ENCODE measurements at regions not wholly inside any gene's neighbourhood (a gene's known extent, or its start where the extent isn't known, plus 50 kb on each side); places are given as distances from the start of the nearest gene placed in this dataset.

DNA sequence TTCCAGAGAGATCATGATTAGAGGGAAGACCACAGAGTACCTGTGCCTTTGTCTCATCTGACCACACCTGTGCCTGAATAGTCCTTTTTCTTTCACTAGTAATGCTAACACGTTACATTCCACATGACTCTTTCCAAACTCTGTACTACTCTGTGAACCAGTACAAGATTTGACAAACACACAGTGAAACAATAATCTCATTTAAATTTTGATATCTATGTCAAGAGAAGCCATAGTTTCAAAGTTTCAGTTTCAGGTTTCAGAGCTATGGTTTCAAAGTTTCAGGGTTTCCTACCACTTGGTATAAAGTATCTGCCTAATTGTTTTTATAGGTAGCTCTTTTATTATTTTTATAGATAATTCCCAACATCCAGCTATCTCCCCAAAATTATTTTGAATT is 62.0 kb upstream of the PHACTR2 start:
- no peak overlapping the region for H3K4me3 ChIP-seq (ENCODE audit: low read depth, poor library complexity, severe bottlenecking)
- no peak for TF ChIP-seq CTCF (IDR thresholded peaks at IDR 0.05)
- TF ChIP-seq POLR2A (IDR thresholded peaks at IDR 0.05): no peak
- no peak for DNase-seq (ENCODE audit: low spot score in 2 of 2)
- intact Hi-C loops (cut with DNase I; ENCODE audit: low total_unique reads): no loop called here
- 88 to 90% methylated on average over 1 of the region's 1 CpG for WGBS, 2 donors

- WGBS, 2 donors: 57 to 59% methylated on average over 1 of the region's 1 CpG
- no peak for DNase-seq (ENCODE audit: low spot score in 2 of 2)
- no peak overlapping the region for H3K4me3 ChIP-seq (ENCODE audit: low read depth, poor library complexity, severe bottlenecking)
- TF ChIP-seq POLR2A (IDR thresholded peaks at IDR 0.05) (no peak), CTCF (IDR thresholded peaks at IDR 0.05) (no peak)
- intact Hi-C loops (cut with DNase I; ENCODE audit: low total_unique reads): no loop called here
These were observed 63.5 kb upstream of the PHACTR2 start for GRCh38 chr6:143614235-143614634.

GRCh38 chr6:143613749-143614148 is 64.0 kb upstream of the PHACTR2 start:
- 94 to 95% methylated on average over 5 of the region's 5 CpGs for WGBS, 2 donors
- intact Hi-C loops (cut with DNase I; ENCODE audit: low total_unique reads): no loop called here
- no peak overlapping the region for H3K4me3 ChIP-seq (ENCODE audit: low read depth, poor library complexity, severe bottlenecking)
- TF ChIP-seq POLR2A (IDR thresholded peaks at IDR 0.05) (no peak), CTCF (IDR thresholded peaks at IDR 0.05) (no peak)
- no peak for DNase-seq (ENCODE audit: low spot score in 2 of 2)

GRCh38 chr6:143612186-143612585 is 65.6 kb upstream of the PHACTR2 start:
- no peak overlapping the region for H3K4me3 ChIP-seq (ENCODE audit: low read depth, poor library complexity, severe bottlenecking)
- TF ChIP-seq CTCF (IDR thresholded peaks at IDR 0.05) (no peak), POLR2A (IDR thresholded peaks at IDR 0.05) (no peak)
- 73 to 75% methylated on average over 1 of the region's 1 CpG for WGBS, 2 donors
- DNase-seq (ENCODE audit: low spot score in 2 of 2): no peak
- intact Hi-C loops (cut with DNase I; ENCODE audit: low total_unique reads): no loop called here

- intact Hi-C loops (cut with DNase I; ENCODE audit: low total_unique reads): no loop called here
- DNase-seq (ENCODE audit: low spot score in 2 of 2): no peak
- no peak overlapping the region for H3K4me3 ChIP-seq (ENCODE audit: low read depth, poor library complexity, severe bottlenecking)
- 93 to 96% methylated on average over 5 of the region's 5 CpGs for WGBS, 2 donors
- TF ChIP-seq CTCF (IDR thresholded peaks at IDR 0.05): no peak
- TF ChIP-seq POLR2A (IDR thresholded peaks at IDR 0.05): no peak
These were observed 66.2 kb upstream of the PHACTR2 start for GRCh38 chr6:143611580-143611979.

DNA sequence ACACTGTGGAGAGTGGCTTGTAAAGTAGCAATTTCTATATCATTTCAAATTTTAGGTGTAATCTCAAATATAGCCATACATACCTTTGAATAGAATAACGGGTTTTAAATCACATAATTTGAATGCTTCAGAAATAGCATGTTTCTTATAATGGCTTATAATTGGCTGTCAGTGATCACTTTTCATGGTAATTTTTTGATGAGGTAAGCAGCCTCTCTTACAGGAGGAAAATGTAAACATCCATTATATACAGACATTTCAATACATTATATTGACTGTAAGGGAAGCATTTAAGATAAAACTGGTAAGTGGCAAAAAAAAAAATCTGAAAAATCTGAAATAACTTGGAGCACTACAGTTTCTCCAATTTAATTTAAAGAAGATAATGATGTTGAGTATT is 67.8 kb upstream of the PHACTR2 start:
- 85 to 97% methylated on average over 1 of the region's 1 CpG for WGBS, 2 donors
- DNase-seq (ENCODE audit: low spot score in 2 of 2): no peak
- H3K4me3 ChIP-seq (ENCODE audit: low read depth, poor library complexity, severe bottlenecking): no peak overlapping the region
- TF ChIP-seq CTCF (IDR thresholded peaks at IDR 0.05): no peak
- no peak for TF ChIP-seq POLR2A (IDR thresholded peaks at IDR 0.05)
- intact Hi-C loops (cut with DNase I; ENCODE audit: low total_unique reads): no loop called here

Measured in lower leg skin (tissue), 4 donors.